GM19463 (cell line): ENCODE measurements at regions not wholly inside any gene's neighbourhood (a gene's known extent, or its start where the extent isn't known, plus 50 kb on each side); places are given as distances from the start of the nearest gene placed in this dataset.

Source experiments
- ATAC-seq: cut with Tn5 transposase; IDR thresholded peaks from one replicate; pipeline ENCODE4 v1.9.1; 2021; ENCODE audit warnings: mild to moderate bottlenecking, moderate library complexity; ENCODE audit not compliant: unreplicated experiment

- no peak for ATAC-seq
Observed at GRCh38 chr7:38069052-38069451, 109.0 kb upstream of the STARD3NL start.

GRCh38 chr7:38070718-38071117 lies 107.3 kb upstream of the STARD3NL start:
- no peak for ATAC-seq

GRCh38 chr7:38086857-38087256 lies 91.2 kb upstream of the STARD3NL start:
- ATAC-seq: no peak

GRCh38 chr7:38102507-38102906 lies 75.5 kb upstream of the STARD3NL start:
- no peak for ATAC-seq

DNA sequence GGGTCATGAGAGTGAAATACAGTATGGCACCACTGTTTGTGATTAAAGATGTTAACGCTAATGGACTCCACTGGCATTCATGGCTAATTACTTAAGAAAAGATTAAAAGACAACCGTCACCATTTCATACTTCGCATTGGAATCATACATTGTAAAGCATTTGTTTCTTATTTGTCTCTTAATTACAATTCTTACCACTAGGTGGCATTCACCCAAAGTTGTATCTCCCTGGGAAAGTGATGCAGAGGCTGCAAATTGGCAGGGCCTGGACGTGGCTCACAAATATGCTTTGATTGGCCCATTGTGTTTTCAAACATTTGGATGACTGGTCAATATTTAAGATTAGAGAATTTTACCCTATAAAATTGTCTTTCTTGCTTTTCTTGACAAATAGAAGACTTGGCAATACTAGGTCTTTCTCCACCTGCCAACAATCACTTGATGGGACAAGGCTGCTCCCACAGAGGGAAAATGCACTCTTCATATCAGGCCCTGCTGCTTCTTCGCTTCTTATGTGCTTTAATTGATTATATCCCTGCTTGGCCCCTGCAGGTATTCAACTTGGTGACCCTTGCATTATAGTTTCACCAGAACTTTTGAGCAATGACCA lies 72.1 kb upstream of the STARD3NL start:
- no peak for ATAC-seq

DNA sequence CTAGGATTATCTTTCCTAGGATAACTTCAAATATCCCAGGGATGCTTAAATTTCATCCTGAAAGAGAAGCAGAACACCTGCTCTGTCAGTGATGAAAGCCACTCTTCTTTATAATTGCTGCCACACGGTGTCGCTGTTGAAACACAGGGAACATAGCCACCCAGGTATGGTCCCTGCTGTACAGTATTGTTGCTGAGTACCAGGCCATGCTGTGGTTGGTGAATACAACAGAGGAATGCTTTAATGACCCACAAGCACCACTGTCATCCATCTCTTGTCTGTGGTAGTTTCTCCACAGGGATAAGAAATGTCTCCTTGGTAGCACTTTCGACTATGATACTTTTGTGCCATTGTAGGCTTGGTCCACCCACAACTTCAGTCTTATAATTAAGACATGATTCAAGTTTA lies 70.6 kb upstream of the STARD3NL start:
- ATAC-seq: peak; percentile 77

DNA sequence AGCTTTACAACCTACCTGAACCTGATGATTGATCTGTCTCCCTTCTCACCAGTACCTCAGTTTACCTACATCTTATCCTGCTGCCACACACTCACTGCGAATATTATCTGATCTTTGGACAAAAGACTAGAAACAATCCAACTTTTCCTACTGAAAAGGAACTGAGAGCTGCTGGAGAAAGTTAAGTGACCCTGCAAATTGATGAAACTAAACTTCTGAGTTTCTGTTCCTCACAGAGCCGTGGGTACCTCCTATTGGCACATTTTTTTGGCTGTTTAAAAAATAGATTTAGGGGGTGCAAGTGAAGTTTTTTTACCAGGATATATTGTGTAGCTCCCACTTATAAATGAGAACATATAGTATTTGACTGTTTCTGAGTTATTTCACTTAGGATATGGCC lies 66.0 kb upstream of the STARD3NL start:
- ATAC-seq: no peak

GRCh38 chr7:38120076-38120475 lies 58.0 kb upstream of the STARD3NL start:
- no peak for ATAC-seq

DNA sequence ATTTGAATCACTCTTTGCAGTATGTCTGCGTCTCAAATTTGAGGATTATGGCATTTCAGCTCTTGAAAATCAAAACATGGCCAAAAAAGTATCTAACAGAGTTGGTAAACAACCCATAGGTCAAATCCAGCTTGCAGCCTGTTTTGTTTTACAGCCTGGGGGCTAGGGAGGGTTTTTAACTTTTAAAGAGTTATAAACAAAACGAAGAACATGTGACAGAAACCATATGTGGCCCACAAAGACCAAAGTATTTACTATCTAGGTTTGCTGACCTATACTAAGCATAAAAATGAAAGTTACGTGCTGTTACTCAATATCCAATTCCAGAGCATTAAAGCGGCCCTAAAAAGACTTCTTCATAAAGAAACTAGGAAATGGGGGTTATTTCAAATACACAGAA lies 55.5 kb upstream of the STARD3NL start:
- ATAC-seq: no peak

GRCh38 chr7:38123494-38123893 lies 54.6 kb upstream of the STARD3NL start:
- ATAC-seq: no peak

GRCh38 chr7:38127216-38128207 lies 50.5 kb upstream of the STARD3NL start:
- ATAC-seq: no peak
